ENCODE measurements at regions not wholly inside any gene's neighbourhood (a gene's known extent, or its start where the extent isn't known, plus 50 kb on each side); places are given as distances from the start of the nearest gene placed in this dataset.
"Not testable (repeated sequence)": the region's sequence is repeated elsewhere in the genome, so short reads cannot be mapped to it uniquely, and the experiment has no call there.

- H3K4me1 Mint-ChIP-seq (ENCODE audit: low read depth), result peaks cover 19% of the 10 kb centered on the region
- no peaks in the 10 kb centered on the region for H3K9me3 Mint-ChIP-seq (ENCODE audit: low read depth)
- TF ChIP-seq CTCF (IDR thresholded peaks at IDR 0.05; ENCODE audit: unreplicated experiment), result no peak
- no peaks in the 10 kb centered on the region for H3K27me3 Mint-ChIP-seq
- no peak overlapping the region for H3K27ac Mint-ChIP-seq
- H3K4me3 Mint-ChIP-seq (ENCODE audit: low read depth), result no peak overlapping the region
- no peak for DNase-seq (ENCODE audit: low spot score, unreplicated experiment)
- no peaks in the 10 kb centered on the region for H3K36me3 Mint-ChIP-seq (ENCODE audit: insufficient read depth)
Observed at GRCh38 chr19:20471431-20471830, 94.2 kb downstream of the ZNF737 start.

GRCh38 chr19:20470345-20471135 is 95.0 kb downstream of the ZNF737 start:
- Mint-ChIP-seq H3K36me3 (ENCODE audit: insufficient read depth) (no peaks in the 10 kb centered on the region), H3K27me3 (no peaks in the 10 kb centered on the region), H3K4me1 (ENCODE audit: low read depth) (peaks cover 24% of the 10 kb centered on the region), H3K9me3 (ENCODE audit: low read depth) (no peaks in the 10 kb centered on the region), H3K4me3 (ENCODE audit: low read depth) (no peak overlapping the region), H3K27ac (no peak overlapping the region)
- no peak for TF ChIP-seq CTCF (IDR thresholded peaks at IDR 0.05; ENCODE audit: unreplicated experiment)
- no peak for DNase-seq (ENCODE audit: low spot score, unreplicated experiment)

- peaks cover 24% of the 10 kb centered on the region for H3K4me1 Mint-ChIP-seq (ENCODE audit: low read depth)
- not testable (repeated sequence) for H3K9me3 Mint-ChIP-seq (ENCODE audit: low read depth); H3K4me3 Mint-ChIP-seq (ENCODE audit: low read depth); H3K27me3 Mint-ChIP-seq; H3K36me3 Mint-ChIP-seq (ENCODE audit: insufficient read depth); DNase-seq (ENCODE audit: low spot score, unreplicated experiment)
- peak overlapping the region; percentile 9 for H3K27ac Mint-ChIP-seq
Observed at GRCh38 chr19:20466638-20466990, 99.0 kb downstream of the ZNF737 start.

- peak overlapping the region; percentile 9 for H3K27ac Mint-ChIP-seq
- H3K27me3 Mint-ChIP-seq; H3K9me3 Mint-ChIP-seq (ENCODE audit: low read depth); H3K4me3 Mint-ChIP-seq (ENCODE audit: low read depth); DNase-seq (ENCODE audit: low spot score, unreplicated experiment); H3K36me3 Mint-ChIP-seq (ENCODE audit: insufficient read depth): not testable (repeated sequence)
- peaks cover 23% of the 10 kb centered on the region for H3K4me1 Mint-ChIP-seq (ENCODE audit: low read depth)
Observed at GRCh38 chr19:20465922-20466637, 99.5 kb downstream of the ZNF737 start.

GRCh38 chr19:20453425-20453935 is 112.1 kb downstream of the ZNF737 start:
- Mint-ChIP-seq H3K27me3 (no peaks in the 10 kb centered on the region), H3K4me3 (ENCODE audit: low read depth) (no peak overlapping the region), H3K27ac (no peak overlapping the region), H3K36me3 (ENCODE audit: insufficient read depth) (no peaks in the 10 kb centered on the region), H3K9me3 (ENCODE audit: low read depth) (no peaks in the 10 kb centered on the region), H3K4me1 (ENCODE audit: low read depth) (no peaks in the 10 kb centered on the region)
- no peak for TF ChIP-seq CTCF (IDR thresholded peaks at IDR 0.05; ENCODE audit: unreplicated experiment)
- DNase-seq (ENCODE audit: low spot score, unreplicated experiment), result no peak

GRCh38 chr19:20444202-20444885 is 121.2 kb downstream of the ZNF737 start:
- TF ChIP-seq CTCF (IDR thresholded peaks at IDR 0.05; ENCODE audit: unreplicated experiment), result no peak
- no peak overlapping the region for H3K4me3 Mint-ChIP-seq (ENCODE audit: low read depth)
- DNase-seq (ENCODE audit: low spot score, unreplicated experiment), result no peak
- H3K27me3 Mint-ChIP-seq, result no peaks in the 10 kb centered on the region
- H3K4me1 Mint-ChIP-seq (ENCODE audit: low read depth), result no peaks in the 10 kb centered on the region
- no peaks in the 10 kb centered on the region for H3K9me3 Mint-ChIP-seq (ENCODE audit: low read depth)
- no peaks in the 10 kb centered on the region for H3K36me3 Mint-ChIP-seq (ENCODE audit: insufficient read depth)
- H3K27ac Mint-ChIP-seq, result no peak overlapping the region

- H3K9me3 Mint-ChIP-seq (ENCODE audit: low read depth); H3K27me3 Mint-ChIP-seq; H3K4me3 Mint-ChIP-seq (ENCODE audit: low read depth); DNase-seq (ENCODE audit: low spot score, unreplicated experiment); H3K36me3 Mint-ChIP-seq (ENCODE audit: insufficient read depth): not testable (repeated sequence)
- H3K27ac Mint-ChIP-seq, result peak overlapping the region; percentile 74
- peaks cover 15% of the 10 kb centered on the region for H3K4me1 Mint-ChIP-seq (ENCODE audit: low read depth)
Observed at GRCh38 chr19:20432266-20432842, 133.2 kb downstream of the ZNF737 start.

Measured in progenitor cell of endocrine pancreas (in vitro differentiated cells).